ENCODE measurements at regions not wholly inside any gene's neighbourhood (a gene's known extent, or its start where the extent isn't known, plus 50 kb on each side); places are given as distances from the start of the nearest gene placed in this dataset.

GRCh38 chr2:62304429-62305417 lies 108.8 kb downstream of the B3GNT2 start (continued):
- TF ChIP-seq, protein P1, sequence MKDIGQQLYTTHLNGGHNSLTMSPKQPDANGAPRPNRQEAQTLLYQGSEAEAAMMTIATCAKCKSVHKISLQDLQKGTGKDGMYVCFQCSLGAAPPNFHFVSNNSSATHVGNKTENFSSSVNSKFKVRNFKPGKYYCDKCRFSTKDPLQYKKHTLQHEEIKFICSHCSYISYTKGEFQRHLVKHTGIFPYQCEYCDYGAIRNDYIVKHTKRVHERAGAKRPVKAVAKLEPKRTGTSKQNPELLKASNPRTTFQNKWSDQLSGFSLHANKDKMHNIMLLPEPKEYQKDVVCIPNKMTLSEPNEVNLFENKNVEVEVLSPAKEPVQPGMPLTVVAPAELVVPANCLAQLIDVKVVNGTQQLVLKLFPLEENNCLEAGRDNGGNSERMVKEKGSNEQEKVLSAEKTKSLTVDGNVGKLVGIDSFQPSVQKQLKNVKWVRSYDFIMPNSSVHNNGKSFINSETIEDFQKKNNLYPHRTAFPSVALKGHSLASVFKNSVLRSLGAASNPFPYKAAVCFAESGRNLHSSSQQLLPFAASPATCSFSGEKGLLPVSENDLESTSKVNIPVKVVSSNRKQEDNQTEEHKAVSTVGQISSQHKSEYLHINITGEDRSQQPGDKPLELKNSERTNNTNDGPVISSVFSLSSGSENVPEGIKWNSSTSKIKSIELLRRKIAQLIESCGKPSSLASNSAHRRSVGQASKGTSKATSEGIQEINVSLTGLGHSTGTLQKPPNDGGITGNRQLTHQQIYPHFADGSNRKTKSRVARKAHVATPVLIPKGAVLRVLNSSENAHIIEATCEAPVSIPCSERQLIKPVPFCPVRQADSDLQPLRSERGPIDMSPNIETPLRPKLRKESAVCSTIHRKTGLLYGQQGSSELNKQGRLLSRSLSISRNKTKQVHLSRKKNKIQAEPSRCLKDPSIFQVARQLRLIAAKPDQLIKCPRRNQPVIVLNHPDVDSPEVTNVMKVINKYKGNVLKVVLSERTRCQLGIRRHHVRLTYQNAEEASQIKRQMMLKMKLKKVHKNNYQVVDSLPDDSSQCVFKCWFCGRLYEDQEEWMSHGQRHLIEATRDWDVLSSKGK (CRISPR knock-in tag; IDR thresholded peaks at IDR 0.05) = no peak
- TF ChIP-seq TEAD2 (tag; IDR thresholded peaks at IDR 0.05) = peak; percentile 36
- peak; percentile 57 to 76; a peak in 3 of 4 replicates for TF ChIP-seq TEAD1 (CRISPR knock-in tag; IDR thresholded peaks at IDR 0.05)
- TF ChIP-seq, protein P2, sequence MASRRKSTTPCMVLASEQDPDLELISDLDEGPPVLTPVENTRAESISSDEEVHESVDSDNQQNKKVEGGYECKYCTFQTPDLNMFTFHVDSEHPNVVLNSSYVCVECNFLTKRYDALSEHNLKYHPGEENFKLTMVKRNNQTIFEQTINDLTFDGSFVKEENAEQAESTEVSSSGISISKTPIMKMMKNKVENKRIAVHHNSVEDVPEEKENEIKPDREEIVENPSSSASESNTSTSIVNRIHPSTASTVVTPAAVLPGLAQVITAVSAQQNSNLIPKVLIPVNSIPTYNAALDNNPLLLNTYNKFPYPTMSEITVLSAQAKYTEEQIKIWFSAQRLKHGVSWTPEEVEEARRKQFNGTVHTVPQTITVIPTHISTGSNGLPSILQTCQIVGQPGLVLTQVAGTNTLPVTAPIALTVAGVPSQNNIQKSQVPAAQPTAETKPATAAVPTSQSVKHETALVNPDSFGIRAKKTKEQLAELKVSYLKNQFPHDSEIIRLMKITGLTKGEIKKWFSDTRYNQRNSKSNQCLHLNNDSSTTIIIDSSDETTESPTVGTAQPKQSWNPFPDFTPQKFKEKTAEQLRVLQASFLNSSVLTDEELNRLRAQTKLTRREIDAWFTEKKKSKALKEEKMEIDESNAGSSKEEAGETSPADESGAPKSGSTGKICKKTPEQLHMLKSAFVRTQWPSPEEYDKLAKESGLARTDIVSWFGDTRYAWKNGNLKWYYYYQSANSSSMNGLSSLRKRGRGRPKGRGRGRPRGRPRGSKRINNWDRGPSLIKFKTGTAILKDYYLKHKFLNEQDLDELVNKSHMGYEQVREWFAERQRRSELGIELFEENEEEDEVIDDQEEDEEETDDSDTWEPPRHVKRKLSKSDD (conservative IDR thresholded peaks at IDR 0.05; ENCODE audit: low read length) = peak; percentile 66; the same call in 1 of the 2 replicates
- TF ChIP-seq EP300 (IDR thresholded peaks at IDR 0.05; ENCODE audit: low read length) = peak; percentile 88
- TF ChIP-seq ETS2 (tag; IDR thresholded peaks at IDR 0.05; ENCODE audit: borderline replicate concordance, poor library complexity, severe bottlenecking) = no peak
- no peak for TF ChIP-seq CCAR2 (IDR thresholded peaks at IDR 0.05; ENCODE audit: low read depth, low read length)
- no peak for TF ChIP-seq KLF16 (IDR thresholded peaks at IDR 0.05)
- no peak for TF ChIP-seq CREBBP (IDR thresholded peaks at IDR 0.05; ENCODE audit: low read depth, low read length)
- TF ChIP-seq, protein P3, sequence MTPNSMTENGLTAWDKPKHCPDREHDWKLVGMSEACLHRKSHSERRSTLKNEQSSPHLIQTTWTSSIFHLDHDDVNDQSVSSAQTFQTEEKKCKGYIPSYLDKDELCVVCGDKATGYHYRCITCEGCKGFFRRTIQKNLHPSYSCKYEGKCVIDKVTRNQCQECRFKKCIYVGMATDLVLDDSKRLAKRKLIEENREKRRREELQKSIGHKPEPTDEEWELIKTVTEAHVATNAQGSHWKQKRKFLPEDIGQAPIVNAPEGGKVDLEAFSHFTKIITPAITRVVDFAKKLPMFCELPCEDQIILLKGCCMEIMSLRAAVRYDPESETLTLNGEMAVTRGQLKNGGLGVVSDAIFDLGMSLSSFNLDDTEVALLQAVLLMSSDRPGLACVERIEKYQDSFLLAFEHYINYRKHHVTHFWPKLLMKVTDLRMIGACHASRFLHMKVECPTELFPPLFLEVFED (CRISPR knock-in tag; conservative IDR thresholded peaks at IDR 0.05) = no peak
- TF ChIP-seq HNRNPUL1 (IDR thresholded peaks at IDR 0.05; ENCODE audit: low read length) = no peak
- no peak for TF ChIP-seq ZNF431 (CRISPR knock-in tag; IDR thresholded peaks at IDR 0.05)
- TF ChIP-seq SMC3 (conservative IDR thresholded peaks at IDR 0.05; ENCODE audit: insufficient read depth, low read depth, low read length) = no peak
- no peak for TF ChIP-seq ZNF586 (CRISPR knock-in tag; conservative IDR thresholded peaks at IDR 0.05)
- TF ChIP-seq ZNF175 (CRISPR knock-in tag; IDR thresholded peaks at IDR 0.05; ENCODE audit: low read depth) = peak; percentile 96
- no peak for TF ChIP-seq RFX5 (IDR thresholded peaks at IDR 0.05; ENCODE audit: low read depth, low read length)
- no peak for TF ChIP-seq ZNF780A (CRISPR knock-in tag; IDR thresholded peaks at IDR 0.05)
- no peak for TF ChIP-seq DACH1 (IDR thresholded peaks at IDR 0.05; ENCODE audit: partially characterized antibody)
- TF ChIP-seq ILK (tag; IDR thresholded peaks at IDR 0.05; ENCODE audit: borderline replicate concordance, low read depth) = no peak
